ENCODE measurements at regions not wholly inside any gene's neighbourhood (a gene's known extent, or its start where the extent isn't known, plus 50 kb on each side); places are given as distances from the start of the nearest gene placed in this dataset.

DNA sequence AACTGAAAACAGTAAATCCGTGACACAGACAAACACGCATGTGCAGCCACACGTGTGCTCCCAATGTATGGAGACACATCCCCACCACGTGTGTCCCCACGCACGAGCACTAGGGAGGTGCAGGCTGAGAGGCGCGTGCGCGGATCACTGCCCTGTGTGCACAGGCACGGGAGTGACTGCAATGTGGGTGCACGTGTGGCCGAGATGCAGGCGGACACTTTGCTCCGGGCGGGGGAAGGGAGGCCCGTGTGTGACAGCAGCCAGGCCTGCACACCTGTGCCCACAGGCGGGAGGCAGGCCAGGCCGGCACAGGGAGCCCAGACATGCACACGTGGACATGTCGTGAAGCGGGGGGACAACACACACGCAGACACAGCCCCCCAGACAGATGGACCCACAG is 77.0 kb downstream of the PTPRS start:
- peaks cover 10% of the 10 kb centered on the region for H3K4me1 ChIP-seq (ENCODE audit: insufficient read depth, low read length)
- H3K79me2 ChIP-seq (ENCODE audit: low read length): no peaks in the 10 kb centered on the region
- no peak for DNase-seq
- H3K36me3 ChIP-seq (ENCODE audit: low read depth, low read length): peaks cover 3% of the 10 kb centered on the region; the same call in 1 of the 2 replicates
- no peak for ATAC-seq
- H3K4me2 ChIP-seq (ENCODE audit: low read length): no peak overlapping the region
- TF ChIP-seq EZH2phosphoT487 (IDR thresholded peaks at IDR 0.05; ENCODE audit: borderline replicate concordance, low read length) (no peak), EZH2 (IDR thresholded peaks at IDR 0.05; ENCODE audit: low read length, unreplicated experiment) (no peak), CTCF (conservative IDR thresholded peaks at IDR 0.05; ENCODE audit: low read depth, low read length) (no peak)
- H2AFZ ChIP-seq (ENCODE audit: low read length): no peak overlapping the region
- no peak overlapping the region for H3K27ac ChIP-seq (ENCODE audit: low read length)
- intact Hi-C loops (cut with micrococcal nuclease): no loop called here
- no peaks in the 10 kb centered on the region for H3F3A ChIP-seq (ENCODE audit: low read length, unreplicated experiment)
- ChIA-PET CTCF (no interaction called here), POLR2A (ENCODE audit: unreplicated experiment) (no interaction called here)
- no peak overlapping the region for H3K4me3 ChIP-seq (ENCODE audit: low read length)
- no peak overlapping the region for H3K9ac ChIP-seq (ENCODE audit: low read length)
- H3K9me3 ChIP-seq (ENCODE audit: low read length): no peaks in the 10 kb centered on the region
- no peaks in the 10 kb centered on the region for H4K20me1 ChIP-seq (ENCODE audit: low read length)
- no peaks in the 10 kb centered on the region for H3K27me3 ChIP-seq (ENCODE audit: low read length)
- BruUV-seq (replicated peaks): no TSS peak
- H3K9me2 ChIP-seq (replicated peaks; ENCODE audit: low read length): no peaks in the 10 kb centered on the region

DNA sequence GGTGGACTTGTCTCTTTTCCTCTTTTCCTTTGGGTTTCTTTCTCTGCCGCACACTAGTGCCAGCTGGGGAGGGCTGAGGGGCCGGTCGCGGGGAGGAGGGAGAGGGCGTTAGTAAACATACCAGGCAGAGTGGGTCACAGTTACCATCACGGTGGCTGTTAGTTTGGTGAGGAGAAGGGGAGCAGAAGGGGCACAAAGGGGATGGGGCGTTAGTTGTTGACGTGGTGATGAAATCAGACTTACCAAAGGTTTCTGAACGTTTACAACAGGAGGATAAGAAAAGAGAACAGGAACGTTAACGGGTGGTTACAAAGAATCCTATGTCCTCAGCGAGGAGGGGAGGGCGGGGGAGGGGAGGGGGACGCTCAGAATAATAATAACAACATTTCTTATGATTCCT is 77.9 kb downstream of the PTPRS start:
- CTCF ChIA-PET: no interaction called here
- H3K4me1 ChIP-seq (ENCODE audit: insufficient read depth, low read length): peaks cover 10% of the 10 kb centered on the region

More for the DNA sequence above, 77.9 kb downstream of the PTPRS start:
- H3K36me3 ChIP-seq (ENCODE audit: low read depth, low read length): peaks cover 3% of the 10 kb centered on the region; the same call in 1 of the 2 replicates
- no peaks in the 10 kb centered on the region for H4K20me1 ChIP-seq (ENCODE audit: low read length)
- H3K79me2 ChIP-seq (ENCODE audit: low read length): no peaks in the 10 kb centered on the region
- no peak overlapping the region for H2AFZ ChIP-seq (ENCODE audit: low read length)
- BruUV-seq (replicated peaks): no TSS peak
- no peak overlapping the region for H3K4me3 ChIP-seq (ENCODE audit: low read length)
- no peak for DNase-seq
- POLR2A ChIA-PET (ENCODE audit: unreplicated experiment): interaction anchor here (0.5 kb wide), 1 partner anchor 178 kb away, joined by 6 read pairs; no protein-coding TSS in a partner anchor
- no peaks in the 10 kb centered on the region for H3K27me3 ChIP-seq (ENCODE audit: low read length)
- H3K4me2 ChIP-seq (ENCODE audit: low read length): no peak overlapping the region
- TF ChIP-seq EZH2 (IDR thresholded peaks at IDR 0.05; ENCODE audit: low read length, unreplicated experiment) (no peak), EZH2phosphoT487 (IDR thresholded peaks at IDR 0.05; ENCODE audit: borderline replicate concordance, low read length) (no peak), CTCF (conservative IDR thresholded peaks at IDR 0.05; ENCODE audit: low read depth, low read length) (no peak)
- no peak overlapping the region for H3K27ac ChIP-seq (ENCODE audit: low read length)
- H3K9me2 ChIP-seq (replicated peaks; ENCODE audit: low read length): no peaks in the 10 kb centered on the region
- ATAC-seq: no peak
- H3K9ac ChIP-seq (ENCODE audit: low read length): no peak overlapping the region
- H3F3A ChIP-seq (ENCODE audit: low read length, unreplicated experiment): no peaks in the 10 kb centered on the region
- H3K9me3 ChIP-seq (ENCODE audit: low read length): no peaks in the 10 kb centered on the region
- intact Hi-C loops (cut with micrococcal nuclease): no loop called here

All from PC-3 (cell line).